GM12872 (cell line): ENCODE measurements at regions not wholly inside any gene's neighbourhood (a gene's known extent, or its start where the extent isn't known, plus 50 kb on each side); places are given as distances from the start of the nearest gene placed in this dataset.

ENCODE experiments used
- TF ChIP-seq, protein P1 (sequence below): IDR thresholded peaks from 3 replicates; pipeline ENCODE4 v1.5.1; 2011; ENCODE audit warnings: low read depth, mild to moderate bottlenecking, low read length, moderate library complexity; ENCODE audit not compliant: insufficient read depth

DNA sequence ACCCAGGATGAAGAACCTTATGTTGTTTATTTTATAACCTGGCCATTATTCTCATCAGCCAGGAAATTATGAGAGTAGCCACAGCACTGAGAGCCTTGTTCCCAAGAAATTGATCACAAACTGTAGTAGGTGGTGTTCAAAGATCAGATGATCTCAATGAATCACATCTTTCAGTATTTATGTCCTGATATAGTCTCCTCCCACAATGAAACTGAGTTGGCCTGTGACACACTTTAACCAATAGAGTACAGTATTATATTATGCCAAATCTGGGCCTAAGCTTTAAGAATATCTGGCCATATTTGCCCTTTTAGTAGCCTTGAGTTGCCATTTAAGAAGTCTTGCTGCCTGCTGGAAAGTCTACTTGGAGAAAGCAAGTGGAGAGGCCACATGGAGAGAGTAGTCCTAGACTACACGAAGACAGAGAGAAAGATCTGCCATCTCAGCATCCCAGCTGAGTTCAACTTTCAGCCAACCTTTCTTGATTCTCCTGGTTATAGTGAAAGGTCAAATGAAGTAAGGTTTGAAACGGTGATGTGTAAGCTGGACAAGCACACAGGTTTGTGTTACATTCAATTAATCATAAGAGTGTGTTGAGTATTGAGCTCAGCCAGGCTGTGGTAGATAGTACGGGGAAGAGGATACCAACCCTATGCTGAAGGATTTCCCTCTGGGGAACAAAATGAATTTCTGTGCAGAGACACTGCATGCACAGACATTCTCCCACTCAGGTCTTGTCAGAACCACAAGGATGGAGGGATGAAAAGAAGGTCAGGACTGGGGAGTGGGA lies 561.8 kb downstream of the SOX6 start:
- TF ChIP-seq, protein P1, sequence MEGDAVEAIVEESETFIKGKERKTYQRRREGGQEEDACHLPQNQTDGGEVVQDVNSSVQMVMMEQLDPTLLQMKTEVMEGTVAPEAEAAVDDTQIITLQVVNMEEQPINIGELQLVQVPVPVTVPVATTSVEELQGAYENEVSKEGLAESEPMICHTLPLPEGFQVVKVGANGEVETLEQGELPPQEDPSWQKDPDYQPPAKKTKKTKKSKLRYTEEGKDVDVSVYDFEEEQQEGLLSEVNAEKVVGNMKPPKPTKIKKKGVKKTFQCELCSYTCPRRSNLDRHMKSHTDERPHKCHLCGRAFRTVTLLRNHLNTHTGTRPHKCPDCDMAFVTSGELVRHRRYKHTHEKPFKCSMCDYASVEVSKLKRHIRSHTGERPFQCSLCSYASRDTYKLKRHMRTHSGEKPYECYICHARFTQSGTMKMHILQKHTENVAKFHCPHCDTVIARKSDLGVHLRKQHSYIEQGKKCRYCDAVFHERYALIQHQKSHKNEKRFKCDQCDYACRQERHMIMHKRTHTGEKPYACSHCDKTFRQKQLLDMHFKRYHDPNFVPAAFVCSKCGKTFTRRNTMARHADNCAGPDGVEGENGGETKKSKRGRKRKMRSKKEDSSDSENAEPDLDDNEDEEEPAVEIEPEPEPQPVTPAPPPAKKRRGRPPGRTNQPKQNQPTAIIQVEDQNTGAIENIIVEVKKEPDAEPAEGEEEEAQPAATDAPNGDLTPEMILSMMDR = no peak

DNA sequence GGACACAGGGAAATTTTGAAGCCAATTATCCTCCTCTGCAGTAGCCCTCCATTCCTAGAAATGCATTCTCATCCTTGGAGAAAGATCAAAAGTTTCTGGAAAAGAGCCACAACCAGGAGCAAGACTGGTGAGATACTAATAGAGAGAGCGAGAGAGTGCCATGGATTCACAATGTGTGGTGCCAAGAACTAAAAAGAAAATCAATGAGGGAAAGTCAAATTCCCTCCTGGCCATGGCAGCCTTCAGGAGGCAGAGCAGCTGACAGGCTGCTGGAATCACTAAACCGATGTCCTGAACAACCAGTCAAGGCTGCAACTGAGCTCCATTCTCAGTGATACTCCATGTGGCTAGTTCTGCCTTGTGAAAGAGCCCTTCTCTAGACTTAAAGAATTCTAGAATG lies 561.0 kb downstream of the SOX6 start:
- TF ChIP-seq, protein P1 = no peak

DNA sequence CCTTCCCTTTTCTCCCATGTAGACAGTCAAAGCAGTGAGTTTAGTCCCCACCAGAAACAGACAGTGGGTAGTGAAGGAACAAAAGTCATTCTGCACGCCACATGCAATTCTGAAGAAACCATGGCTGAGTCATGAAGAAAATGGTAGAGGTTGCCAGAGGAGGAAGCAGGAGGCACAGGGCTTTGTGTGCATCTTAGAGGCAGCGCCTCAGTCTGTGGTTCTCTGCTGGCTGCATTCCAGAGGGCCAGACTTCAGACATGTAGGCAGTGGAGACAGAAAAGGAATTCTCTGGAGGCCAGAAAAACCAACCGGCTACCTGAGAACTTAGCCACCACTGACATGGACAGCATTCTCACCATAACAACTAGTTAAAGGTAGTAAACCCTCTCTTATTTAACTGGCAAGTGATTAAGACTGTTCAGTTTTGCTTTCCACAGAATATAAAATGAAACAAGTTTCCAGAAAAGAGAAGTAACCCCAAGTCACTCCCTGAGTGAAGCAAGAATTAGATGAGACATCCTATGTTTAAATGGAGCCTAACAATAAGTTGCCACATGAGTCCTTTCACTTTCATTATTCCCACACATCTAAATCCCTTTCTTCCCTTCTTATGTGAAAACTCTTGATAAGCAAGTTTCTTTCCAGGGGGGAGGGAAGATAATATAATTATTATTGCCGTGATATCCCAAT lies 556.1 kb downstream of the SOX6 start:
- TF ChIP-seq, protein P1 = no peak

DNA sequence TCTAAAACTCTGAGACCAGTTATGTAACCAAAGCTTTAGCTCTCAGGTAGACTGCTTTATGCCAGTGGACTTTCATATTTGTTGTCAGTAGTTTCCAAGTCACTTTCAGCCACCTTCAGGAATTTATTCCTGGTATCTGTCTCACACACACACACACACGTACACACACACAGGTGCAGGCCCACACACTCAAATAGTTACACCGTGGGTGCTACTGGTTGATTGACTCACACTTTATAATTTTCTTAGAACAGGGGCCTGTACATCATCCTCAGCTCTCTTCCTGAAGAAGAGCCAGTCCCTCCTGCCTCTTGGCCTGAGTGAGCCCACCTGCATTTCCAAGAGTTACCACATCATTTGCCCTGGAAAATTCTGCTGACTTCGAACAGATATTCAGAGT lies 555.2 kb downstream of the SOX6 start:
- TF ChIP-seq, protein P1 = no peak

DNA sequence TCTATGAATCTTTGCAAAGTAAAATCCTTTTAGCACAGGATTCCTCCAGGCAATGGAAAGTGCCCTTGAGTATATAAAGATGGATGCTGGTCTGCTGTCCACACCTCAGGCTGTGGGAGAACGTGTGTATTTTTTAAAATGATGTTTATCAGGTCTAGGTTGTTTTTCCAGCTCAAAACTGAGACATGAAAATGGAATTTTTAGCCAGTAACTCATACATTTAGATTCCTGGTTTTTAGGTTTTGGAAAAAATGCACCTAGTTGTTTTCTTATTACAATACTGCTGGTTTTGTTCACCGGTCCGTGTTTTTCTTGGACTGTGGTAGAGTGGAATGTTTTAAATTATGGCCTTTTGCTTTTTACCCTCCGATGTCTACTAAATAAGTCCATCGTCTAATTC lies 554.7 kb downstream of the SOX6 start:
- TF ChIP-seq, protein P1 = no peak

DNA sequence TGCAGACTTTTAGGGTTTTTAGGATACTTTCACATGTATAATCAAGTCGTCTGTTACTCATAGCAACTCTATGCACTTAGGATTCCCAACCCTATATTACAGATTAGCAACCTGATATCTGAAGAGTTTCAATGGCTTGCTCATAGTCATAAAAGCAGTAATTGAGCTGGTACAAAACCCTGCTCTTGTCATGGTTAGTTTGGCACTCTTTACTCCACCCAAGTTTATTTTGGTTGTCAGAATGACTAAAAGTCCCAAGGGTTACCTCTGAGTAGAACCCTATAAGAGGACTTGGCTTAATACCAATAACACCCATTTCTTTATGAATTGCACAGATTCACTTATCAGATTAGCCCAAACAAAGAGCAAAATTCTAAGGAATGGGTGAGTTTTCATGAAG lies 550.6 kb downstream of the SOX6 start:
- TF ChIP-seq, protein P1 = no peak

DNA sequence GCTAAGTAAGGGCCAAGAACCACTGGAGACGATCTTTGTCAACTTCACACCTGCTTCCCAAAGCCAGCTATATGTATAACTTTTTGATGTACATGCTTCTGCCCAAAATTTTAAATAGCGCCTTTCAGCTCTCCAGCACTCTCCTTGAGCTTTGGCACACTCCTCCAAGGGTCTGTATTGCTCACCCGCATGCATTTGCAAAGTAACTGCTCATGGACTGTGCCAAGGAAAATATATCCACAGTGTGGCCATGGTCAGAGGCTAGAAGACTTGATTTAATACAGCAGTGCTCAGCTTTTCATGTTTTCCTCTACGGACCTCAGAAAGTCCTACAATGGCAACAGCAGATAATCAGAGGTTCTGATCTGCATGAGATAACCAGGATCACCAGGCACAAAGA lies 550.1 kb downstream of the SOX6 start:
- TF ChIP-seq, protein P1 = no peak
